NCI-H2196 treated with DMSO at 0.1 percent for 48 hours (cell line): ENCODE measurements at regions not wholly inside any gene's neighbourhood (a gene's known extent, or its start where the extent isn't known, plus 50 kb on each side); places are given as distances from the start of the nearest gene placed in this dataset.

Experiments used
- DNase-seq: peaks from one replicate; lab custom pipeline; 2025; ENCODE audit not compliant: unreplicated experiment; lab: John Stamatoyannopoulos, UW

- no peak for DNase-seq
Observed at GRCh38 chr11:69930081-69931059, 111.2 kb upstream of the FGF3 start.

GRCh38 chr11:69931060-69931910 is 112.1 kb upstream of the FGF3 start:
- DNase-seq = no peak

DNA sequence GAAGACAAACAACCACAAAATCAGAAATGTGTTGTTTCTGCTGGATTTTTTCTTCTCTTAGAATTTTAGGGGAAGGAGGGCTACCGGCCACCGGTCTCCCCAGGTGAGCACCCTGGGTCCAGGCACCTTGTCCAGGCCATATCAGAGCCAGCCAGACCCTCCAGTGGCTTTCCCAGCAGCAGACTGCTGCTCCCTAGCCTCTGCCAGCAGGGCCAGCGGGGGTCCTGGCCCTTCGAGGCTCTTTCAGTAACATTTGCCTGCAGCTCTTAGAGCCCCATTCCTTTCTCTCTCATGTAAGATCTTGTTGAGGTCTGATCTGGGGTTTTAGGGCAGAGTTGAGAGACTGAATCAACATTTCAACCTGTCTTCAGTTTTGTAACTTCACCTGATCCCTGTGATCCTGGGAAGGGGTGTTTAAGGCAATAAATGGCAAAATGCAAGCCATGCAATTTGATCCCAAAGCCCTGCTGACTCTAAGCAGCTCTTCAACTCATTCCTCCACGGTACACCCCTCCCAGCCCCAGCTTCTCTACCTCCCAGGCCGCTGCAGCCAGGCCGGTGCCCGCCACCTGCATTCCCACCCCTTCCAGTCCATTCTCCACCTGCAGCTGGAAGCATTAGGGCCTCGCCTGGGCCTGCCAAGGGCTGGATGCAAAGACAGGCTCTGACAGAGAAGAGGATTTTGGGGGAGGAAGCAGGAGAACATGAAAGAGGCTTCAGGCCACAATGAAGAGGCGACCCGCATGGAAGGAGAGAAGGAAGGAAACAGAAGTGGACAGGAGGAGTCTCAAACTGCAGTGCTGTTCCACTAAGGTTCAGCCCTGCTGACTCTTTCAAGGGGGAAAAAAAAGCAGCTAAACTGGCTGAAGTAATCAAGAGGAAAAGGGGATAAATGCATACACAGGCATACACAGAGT is 113.0 kb upstream of the FGF3 start:
- DNase-seq = no peak

GRCh38 chr11:69934861-69935494 is 115.8 kb upstream of the FGF3 start:
- DNase-seq = no peak

DNA sequence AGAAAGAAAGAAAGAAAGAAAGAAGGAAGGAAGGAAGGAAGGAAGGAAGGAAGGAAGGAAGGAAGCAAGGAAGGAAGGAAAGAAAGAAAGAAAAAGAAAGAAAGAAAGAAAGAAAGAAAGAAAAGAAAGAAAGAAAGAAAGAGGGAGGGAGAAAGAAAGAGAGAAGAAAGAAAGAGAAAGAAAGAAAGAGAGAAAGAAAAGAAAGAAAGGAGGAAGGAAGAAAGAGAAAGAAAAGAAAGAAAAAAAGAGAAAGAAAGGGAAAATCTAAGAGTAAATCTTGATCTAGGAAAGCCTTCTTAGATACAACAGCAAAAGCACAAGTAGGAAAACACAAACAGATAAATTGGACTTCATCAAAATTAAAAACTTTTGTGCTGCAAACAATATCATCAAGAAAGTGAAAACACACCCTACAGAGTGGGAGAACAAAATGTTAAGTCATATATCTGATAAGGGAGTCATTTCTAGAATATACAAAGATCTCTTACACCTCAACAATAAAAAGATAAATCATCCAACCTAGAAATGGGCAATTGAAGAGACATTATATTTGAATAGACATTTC is 116.8 kb upstream of the FGF3 start:
- no peak for DNase-seq

DNA sequence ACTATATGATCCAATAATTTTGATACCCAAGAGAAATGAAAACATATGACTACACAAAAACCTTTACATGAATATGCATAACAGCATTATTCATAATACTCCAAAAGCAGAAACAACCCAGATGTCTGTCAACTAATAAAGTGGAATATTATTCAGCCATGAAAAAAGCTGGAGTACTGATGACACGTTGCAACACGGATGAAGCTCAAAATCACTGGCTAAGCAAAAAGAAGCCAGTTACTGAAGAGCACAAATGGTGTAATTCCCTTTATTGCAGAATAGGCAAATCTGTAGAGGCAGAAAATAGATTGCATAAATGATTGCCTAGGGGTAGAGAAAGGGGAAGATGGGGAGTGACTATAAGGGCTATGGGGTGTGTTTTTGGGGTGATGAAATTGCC is 117.6 kb upstream of the FGF3 start:
- no peak for DNase-seq

- DNase-seq = no peak
Observed at GRCh38 chr11:69938206-69938605, 119.0 kb upstream of the FGF3 start.

DNA sequence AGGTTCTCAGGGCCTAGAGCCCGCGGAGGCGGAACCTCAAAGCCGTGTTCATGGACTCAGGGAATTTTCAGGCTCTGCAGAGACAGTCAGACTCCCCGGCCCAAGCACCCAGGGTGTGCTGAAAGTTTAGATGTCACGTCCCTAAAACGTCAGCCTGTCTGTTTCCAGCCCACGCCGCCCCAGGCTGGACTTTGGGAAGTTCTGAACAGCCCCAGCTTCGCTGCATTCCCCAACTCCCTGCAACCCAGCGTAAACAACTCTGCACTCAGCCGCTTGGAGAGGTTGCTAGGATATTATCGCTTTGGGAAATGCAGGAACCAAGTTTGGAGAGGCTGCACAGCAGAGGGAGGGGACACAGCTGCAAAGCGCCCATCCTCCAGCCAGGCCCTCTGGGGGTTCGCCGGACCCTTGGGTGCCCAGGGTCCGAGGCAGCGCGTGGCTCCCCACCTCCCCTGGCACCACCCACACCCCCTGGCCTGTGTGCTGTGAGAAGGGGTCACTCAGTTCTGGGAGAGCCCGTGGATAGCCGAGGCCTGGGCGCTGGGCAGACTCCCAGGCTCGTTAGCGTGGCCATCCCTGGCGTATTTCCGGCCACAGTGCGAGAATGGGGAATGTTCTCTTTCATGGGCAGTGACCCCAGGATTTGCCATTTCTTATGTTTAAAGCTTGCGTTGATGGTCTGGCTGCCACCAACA is 120.5 kb upstream of the FGF3 start:
- no peak for DNase-seq

GRCh38 chr11:69940246-69940610 is 121.0 kb upstream of the FGF3 start:
- DNase-seq = no peak

GRCh38 chr11:69941546-69942332 is 122.5 kb upstream of the FGF3 start:
- no peak for DNase-seq

DNA sequence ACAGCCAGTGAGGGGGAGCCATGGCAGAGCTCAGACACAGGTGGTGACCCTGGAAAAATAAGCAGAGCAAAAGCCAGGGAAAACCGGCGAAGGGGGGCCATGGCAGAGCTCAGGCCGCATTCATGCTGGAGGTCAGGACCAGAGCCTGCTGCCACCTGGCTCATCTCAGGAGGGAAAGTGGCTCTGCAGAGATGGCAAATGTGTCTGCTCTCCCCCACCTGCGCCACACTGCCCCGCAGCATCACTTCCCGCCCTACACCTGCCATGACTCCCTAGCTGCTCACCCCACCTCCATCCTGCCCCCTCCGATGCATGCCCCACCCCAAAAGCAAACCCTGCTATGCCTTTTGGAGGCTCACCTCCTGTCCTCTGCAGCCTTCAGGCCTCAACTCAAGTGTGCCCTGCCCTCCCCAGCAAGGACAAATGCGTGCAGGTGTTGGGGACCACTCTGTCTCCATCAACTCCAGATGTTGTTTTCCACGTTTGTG is 123.2 kb upstream of the FGF3 start:
- DNase-seq = no peak

DNA sequence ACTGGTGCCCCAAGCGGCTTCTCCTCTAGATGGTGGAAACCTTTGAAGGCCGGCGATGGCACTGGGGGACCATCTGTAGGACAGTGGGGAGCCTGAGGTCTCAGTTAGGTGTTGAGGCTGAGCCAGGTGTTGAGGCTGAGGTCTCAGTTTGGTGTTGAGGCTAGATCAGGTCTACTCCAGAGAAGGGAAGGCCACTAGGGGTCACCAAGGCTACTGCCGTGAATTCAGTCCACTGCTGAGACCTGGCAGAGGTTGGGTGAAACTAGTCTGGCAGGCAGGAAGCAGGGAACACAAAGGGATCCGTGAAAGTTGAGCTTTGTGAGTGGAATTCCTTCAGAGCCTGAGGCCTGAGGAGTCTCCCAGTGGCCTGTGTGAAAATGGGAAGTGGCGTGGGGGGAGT is 123.8 kb upstream of the FGF3 start:
- DNase-seq = no peak

DNA sequence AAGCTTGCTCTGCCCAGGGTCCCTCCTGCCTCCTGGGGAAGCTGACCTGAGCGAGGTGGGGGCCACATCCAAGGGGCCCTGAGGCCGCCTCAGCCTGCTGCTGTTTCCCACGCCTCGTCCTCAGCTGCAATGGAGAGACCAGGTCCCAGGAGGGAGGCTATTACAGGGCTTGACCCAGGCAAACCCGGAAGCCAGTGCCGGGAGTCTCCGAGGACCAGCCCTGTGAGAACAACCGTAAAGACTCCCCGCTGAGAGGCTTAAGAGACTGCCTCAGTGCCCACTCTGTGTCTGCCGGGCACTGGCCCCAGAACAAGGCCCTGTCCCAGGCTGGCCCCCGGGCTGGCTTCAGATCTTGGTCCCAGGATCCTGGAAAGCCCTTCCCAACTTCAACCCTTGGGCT is 124.3 kb upstream of the FGF3 start:
- no peak for DNase-seq

DNA sequence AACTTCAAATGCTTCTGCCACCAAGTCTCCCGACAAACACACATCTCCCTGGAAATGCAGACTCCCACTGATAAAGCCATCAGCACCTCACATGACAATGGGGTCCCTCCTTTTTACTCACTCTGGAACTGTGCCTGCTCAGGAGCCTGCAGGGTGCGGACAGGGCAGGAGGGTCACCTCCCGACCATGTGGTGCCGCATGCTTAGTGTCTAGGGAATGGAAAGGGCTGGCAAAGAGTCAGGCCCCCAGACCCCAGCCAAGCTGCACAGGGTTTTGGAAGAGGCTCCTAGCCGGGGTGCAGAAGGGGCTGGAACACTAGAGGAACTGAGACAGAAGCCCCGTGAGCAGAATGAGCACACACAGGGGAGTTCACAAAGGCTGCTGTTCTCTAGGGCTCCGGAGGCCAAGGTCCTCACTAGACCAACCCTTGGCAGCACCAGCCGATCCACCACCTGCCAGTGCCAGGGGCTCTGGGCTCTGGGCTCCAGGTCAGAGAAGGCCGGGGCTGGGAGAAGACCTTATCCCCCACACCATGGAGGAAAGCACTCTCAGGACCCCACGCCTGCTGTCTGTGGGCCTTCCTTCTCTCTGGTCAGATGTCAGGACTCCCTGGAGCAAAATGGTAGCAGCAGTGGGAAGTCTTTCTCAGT is 125.1 kb upstream of the FGF3 start:
- no peak for DNase-seq

DNA sequence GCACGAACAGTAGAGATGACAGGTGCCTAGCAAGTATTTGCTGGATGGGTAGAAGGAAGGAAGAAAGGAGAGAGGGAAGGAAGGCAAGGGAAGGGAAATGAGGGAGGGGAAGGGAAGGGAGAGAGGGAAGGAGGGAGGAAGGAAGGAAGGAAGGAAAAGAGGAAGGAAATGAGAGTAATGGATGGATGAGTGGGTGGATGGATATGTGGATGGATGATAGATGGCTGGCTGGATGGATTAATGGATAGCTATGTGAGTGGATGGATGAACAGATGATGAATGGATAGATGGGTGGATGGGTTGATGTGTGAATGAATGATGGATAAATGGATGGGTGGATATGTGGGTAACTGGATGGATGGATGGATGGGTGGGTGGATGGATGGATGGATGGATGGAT is 125.9 kb upstream of the FGF3 start:
- no peak for DNase-seq

- DNase-seq = no peak
Observed at GRCh38 chr11:69947059-69947792, 128.0 kb upstream of the FGF3 start.

DNA sequence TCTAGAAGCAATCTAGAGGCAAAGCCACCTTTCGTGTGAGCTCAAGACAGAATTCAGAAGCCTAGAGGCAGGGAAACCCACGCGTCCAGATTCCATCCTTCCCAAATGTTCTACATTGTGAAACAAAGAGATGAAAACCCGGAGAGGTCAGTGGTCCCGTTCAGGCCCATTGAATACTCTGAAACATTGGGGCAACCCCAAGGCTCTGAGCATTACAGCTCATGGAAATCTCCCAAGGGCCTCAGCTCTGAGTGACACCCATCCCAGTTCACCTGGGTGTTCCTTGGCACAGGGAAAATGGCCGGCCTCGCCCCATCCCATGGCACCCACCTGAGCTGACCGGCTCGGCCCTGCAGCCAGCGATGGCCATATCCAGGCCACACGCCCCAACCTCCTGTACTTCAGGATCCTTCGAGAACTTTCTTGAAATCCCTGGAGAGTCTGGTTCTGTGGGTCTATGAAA is 128.6 kb upstream of the FGF3 start:
- no peak for DNase-seq
